OCI-LY7 (cell line): ENCODE measurements at regions not wholly inside any gene's neighbourhood (a gene's known extent, or its start where the extent isn't known, plus 50 kb on each side); places are given as distances from the start of the nearest gene placed in this dataset.

Experiments
- CTCF ChIP-seq: fragments of 200-600 bp; sonication (generic); conservative IDR thresholded peaks from 2 replicates; pipeline ENCODE4 v1.5.1; 2014; ENCODE audit warnings: mild to moderate bottlenecking, antibody characterized with exemption, low read length, moderate library complexity, mixed read lengths
- EZH2phosphoT487 ChIP-seq: fragments of 200-600 bp; sonication (generic); IDR thresholded peaks from 2 replicates; pipeline ENCODE4 v1.6.1; 2018; ENCODE audit warnings: low read depth, borderline replicate concordance, mild to moderate bottlenecking, mixed run types, antibody characterized with exemption, low read length, moderate library complexity, mixed read lengths

GRCh38 chr5:18220631-18221030 is 586.4 kb downstream of the TAF11L14 start:
- TF ChIP-seq CTCF (no peak), EZH2phosphoT487 (no peak)
